SJSA1 (cell line): ENCODE measurements at regions not wholly inside any gene's neighbourhood (a gene's known extent, or its start where the extent isn't known, plus 50 kb on each side); places are given as distances from the start of the nearest gene placed in this dataset.
"Not testable (repeated sequence)": the region's sequence is repeated elsewhere in the genome, so short reads cannot be mapped to it uniquely, and the experiment has no call there.

Experiments
- DNase-seq, 2 experiments: peaks; one replicate each; pipeline ENCODE4 v3.0.0-alpha.2; 2015 to 2020; ENCODE audit warnings: low spot score in 2 of 2, low read depth in 1 of 2
- H3K27ac ChIP-seq: fragments of 250-450 bp; sonication (Bioruptor Pico); 2 replicates; pipeline ENCODE4 v1.5.1; 2020; ENCODE audit warnings: mild to moderate bottlenecking, moderate library complexity
- H3K27me3 ChIP-seq: fragments of 250-450 bp; sonication (Bioruptor Pico); replicated peaks from 2 replicates; pipeline ENCODE4 v1.5.1; 2020; ENCODE audit warnings: mild to moderate bottlenecking, moderate library complexity
- H3K36me3 ChIP-seq: fragments of 250-450 bp; sonication (Bioruptor Pico); 2 replicates; pipeline ENCODE4 v1.5.1; 2020; ENCODE audit warnings: mild to moderate bottlenecking
- H3K4me1 ChIP-seq: fragments of 250-450 bp; sonication (Bioruptor Pico); replicated peaks from 2 replicates; pipeline ENCODE4 v1.6.1; 2021; ENCODE audit warnings: mild to moderate bottlenecking
- H3K4me3 ChIP-seq: fragments of 250-450 bp; sonication (Bioruptor Pico); 2 replicates; pipeline ENCODE4 v1.5.1; 2020; ENCODE audit warnings: mild to moderate bottlenecking
- H3K9me3 ChIP-seq: fragments of 250-450 bp; sonication (Bioruptor Pico); replicated peaks from 2 replicates; pipeline ENCODE4 v1.5.1; 2020; ENCODE audit warnings: mild to moderate bottlenecking

DNA sequence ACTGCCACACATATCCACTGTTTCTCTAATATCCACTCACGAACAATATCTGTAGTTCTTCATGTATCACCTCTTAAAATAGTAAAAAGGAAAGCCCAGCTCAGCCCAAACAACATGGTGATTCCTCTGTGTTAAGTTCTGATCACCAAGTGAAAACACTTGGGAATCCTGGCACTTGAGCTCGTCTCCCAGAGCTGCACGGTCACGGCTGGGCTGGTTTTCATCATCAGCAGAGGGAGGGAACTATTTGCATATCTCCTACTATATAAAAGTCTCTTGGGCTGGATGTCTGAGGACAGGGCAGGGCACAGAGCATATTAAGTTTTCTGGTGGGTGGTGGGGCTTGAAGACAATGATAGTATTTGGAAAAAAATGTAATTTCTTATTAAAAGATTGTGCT, 870.6 kb downstream of the TMEM121 start:
- H3K9me3 ChIP-seq: no peaks in the 10 kb centered on the region
- DNase-seq: no peak
- no peaks in the 10 kb centered on the region for H3K36me3 ChIP-seq
- H3K4me1 ChIP-seq: no peaks in the 10 kb centered on the region
- no peaks in the 10 kb centered on the region for H3K27me3 ChIP-seq
- no peak overlapping the region for H3K27ac ChIP-seq
- H3K4me3 ChIP-seq: no peak overlapping the region

DNA sequence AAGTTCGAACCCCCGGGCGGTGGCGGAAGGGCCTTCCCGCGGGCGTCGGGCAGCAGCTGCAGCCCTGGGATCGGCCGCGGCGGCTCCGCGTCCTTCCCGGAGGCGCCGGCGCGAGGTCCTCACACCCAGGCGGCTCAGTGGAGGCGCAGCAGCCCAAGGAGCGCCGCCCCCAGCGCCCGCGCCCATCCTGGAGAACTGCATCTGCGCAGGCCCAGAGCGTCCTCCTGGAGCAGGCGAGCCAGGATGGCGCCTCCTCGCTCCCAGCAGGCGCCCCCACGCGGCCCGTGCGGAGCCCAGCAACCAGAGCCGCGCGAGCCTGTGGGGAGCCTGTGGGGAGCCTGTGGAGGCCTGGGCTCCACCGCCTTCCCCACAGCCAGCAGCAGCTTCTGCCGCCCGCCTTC, 872.5 kb downstream of the TMEM121 start:
- not testable (repeated sequence) for H3K4me1 ChIP-seq, DNase-seq, H3K4me3 ChIP-seq, H3K9me3 ChIP-seq, H3K27ac ChIP-seq, H3K27me3 ChIP-seq, H3K36me3 ChIP-seq

DNA sequence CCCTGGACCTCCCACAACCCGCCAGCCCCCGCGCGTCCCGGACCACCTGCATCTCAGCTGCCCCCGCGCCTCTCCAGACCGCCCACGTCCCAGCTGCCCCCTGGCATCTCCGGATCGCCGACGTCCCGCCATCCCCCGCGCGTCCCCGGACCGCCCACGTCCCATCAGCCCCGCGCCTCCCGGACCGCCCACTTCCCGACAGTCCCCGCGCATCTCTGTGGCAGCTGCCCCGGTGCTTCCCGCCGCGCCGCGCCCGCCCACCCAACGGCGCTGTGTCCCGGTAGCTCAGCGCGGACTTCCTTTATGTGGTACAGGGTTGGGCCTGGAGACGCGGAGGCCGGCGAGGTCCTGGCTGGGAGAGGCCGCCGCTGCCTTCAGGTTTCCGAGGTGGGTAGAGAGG, 874.9 kb downstream of the TMEM121 start:
- not testable (repeated sequence) for DNase-seq, H3K9me3 ChIP-seq, H3K27me3 ChIP-seq, H3K4me3 ChIP-seq, H3K27ac ChIP-seq, H3K4me1 ChIP-seq, H3K36me3 ChIP-seq

DNA sequence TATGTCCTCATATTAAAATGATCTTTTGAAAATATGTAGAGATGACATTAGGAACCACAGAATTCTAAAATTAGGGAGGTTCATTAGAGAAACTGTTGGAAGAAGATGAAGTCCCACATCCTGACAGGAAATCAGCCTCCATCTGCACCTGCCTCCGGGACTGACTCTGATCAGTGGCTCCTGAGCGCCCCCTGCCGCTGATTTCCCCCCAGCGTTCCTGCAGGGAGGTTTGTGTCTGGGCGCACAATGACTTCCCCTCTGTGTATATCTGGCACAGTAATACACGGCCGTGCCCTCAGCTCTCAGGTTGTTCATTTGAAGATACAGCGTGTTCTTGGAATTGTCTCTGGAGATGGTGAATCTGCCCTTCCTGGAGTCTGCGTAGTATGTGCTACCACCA, 883.8 kb downstream of the TMEM121 start:
- not testable (repeated sequence) for H3K36me3 ChIP-seq, H3K4me1 ChIP-seq, H3K27ac ChIP-seq, H3K27me3 ChIP-seq, H3K9me3 ChIP-seq, H3K4me3 ChIP-seq, DNase-seq

DNA sequence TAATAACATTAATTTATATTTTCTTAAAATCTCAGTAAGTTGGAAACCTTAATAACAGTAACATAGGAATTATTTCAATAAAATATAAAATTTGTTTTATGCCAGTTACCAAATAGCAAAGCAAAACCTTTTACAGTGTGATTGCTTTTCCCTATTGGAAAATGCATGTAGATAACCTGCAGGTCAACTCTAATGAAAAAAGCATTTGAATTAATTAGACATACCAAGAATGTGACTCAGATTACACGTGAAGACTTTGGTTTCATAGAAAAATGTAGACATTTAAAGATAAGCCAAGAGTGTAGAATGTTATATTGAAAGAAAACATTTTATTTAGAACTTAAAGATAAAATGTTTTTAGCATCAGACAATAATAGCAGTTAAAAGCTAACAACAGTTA, 888.1 kb downstream of the TMEM121 start:
- Histone ChIP-seq H3K4me3 (no peak overlapping the region), H3K27me3 (peaks cover 2% of the 10 kb centered on the region), H3K36me3 (no peaks in the 10 kb centered on the region), H3K27ac (no peak overlapping the region), H3K9me3 (no peaks in the 10 kb centered on the region), H3K4me1 (no peaks in the 10 kb centered on the region)
- DNase-seq: no peak

DNA sequence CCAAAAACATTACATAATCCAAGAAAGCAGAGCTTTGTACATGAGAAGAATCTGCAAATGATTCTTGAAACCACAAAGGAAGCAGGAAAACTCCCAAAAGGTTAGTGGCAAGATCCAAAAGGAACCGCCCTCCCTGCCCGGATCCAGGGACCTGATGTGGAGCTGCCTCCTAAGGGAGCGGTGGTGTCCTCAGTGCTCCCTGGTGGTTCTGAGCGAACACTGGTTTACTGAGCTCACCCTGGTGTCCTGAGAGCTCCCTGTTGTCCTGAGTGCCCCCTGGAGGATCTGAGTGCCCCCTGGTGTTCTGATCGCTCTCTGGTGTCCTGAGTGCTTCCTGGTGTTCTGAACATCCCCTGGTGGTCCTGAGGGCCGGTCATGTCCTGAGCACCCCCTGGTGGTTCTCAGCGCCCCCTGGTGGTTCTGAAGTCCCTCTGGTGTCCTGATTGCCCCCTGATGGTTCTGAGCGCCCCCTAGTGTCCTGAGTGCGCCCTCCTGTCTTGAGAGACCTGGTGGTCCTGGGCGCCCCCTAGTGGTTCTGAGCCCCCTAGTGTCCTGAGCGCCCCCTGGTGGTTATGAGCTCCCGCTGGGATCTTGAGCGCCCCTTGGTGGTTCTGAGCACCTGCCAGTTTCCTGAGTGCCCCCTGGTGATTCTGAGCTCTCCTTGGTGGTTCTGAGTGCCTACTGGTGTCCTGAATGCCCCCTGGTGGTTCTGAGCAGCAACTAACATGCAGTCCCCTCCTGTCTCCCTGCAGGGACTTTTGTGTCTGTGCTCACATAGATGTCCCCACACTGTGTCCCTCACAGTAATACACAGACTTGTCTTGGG, 891.1 kb downstream of the TMEM121 start:
- H3K36me3 ChIP-seq: no peaks in the 10 kb centered on the region
- peaks cover under 1% of the 10 kb centered on the region; the same call in 1 of the 2 replicates for H3K27me3 ChIP-seq
- H3K9me3 ChIP-seq: no peaks in the 10 kb centered on the region
- H3K4me3 ChIP-seq: no peak overlapping the region
- no peak overlapping the region for H3K27ac ChIP-seq
- peak in 1 of 2 experiments; percentile 47 for DNase-seq
- no peaks in the 10 kb centered on the region for H3K4me1 ChIP-seq

DNA sequence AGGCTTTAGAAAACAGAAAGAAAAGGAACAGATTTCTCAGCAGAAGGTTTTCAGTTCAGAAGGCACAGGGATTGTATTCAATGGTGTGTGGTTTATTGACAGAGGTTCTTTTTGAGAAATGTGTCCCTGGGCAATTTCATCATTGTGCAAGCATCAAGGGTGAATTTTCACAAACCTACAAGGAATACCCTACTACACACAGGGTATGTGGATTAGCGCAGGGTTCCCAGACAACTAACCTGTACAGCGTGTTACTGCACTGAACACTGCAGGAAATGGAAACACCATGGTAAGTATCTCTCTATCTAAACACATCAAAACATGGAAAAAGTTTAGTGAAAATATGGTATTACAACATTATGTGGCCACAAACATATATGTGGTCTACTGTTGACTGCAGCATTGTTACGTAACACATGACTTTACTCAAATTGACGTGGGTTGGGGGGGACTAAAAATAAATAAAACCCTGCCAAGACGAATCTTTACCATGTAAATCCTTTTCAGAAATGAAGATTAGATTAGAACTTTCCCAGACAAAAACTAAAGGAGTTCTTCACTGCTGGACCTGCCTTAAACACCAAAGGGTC, 893.1 kb downstream of the TMEM121 start:
- Histone ChIP-seq H3K4me1 (no peaks in the 10 kb centered on the region), H3K9me3 (no peaks in the 10 kb centered on the region), H3K27me3 (no peaks in the 10 kb centered on the region), H3K36me3 (no peaks in the 10 kb centered on the region), H3K27ac (no peak overlapping the region), H3K4me3 (no peak overlapping the region)
- no peak for DNase-seq

DNA sequence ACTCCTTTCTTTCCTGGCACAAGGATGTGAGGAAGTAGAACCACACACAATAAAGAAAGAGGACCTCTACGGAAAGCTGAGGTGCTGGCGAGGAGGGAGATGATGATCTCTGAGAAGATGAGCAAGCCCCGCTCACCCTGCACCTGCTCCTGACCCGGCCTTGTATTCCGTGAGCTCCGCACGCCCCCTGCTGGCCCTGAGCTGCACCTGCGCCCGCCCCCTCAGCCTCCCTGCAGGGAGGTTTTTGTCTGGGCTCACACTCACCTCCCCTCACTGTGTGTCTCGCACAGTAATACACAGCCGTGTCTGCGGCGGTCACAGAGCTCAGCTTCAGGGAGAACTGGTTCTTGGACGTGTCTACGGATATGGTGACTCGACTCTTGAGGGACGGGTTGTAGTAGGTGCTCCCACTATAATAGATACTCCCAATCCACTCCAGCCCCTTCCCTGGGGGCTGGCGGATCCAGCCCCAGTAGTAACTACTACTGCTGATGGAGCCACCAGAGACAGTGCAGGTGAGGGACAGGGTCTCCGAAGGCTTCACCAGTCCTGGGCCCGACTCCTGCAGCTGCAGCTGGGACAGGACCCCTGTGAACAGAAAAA, 895.1 kb downstream of the TMEM121 start:
- H3K27ac ChIP-seq, H3K27me3 ChIP-seq, H3K9me3 ChIP-seq, H3K4me1 ChIP-seq, H3K4me3 ChIP-seq, H3K36me3 ChIP-seq: not testable (repeated sequence)
- DNase-seq: peak in 1 of 2 experiments; percentile 49

DNA sequence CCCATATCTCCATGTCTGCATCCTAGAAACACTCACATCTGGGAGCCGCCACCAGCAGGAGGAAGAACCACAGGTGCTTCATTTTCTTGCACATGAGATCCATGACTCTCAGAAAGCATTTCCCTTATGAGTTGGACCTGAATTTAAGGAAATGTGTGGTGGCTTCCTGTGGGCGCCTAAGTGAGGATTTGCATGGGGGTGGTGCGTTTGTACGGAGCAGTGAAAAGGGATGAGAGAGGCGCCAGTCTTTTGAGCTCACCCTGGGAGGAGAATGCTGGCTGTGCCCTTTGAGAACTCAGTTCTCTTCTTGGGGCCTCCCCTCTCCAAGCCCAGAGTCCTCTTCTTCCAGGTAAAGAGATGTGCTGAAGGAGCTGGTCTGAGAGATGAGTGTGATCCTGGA, 895.7 kb downstream of the TMEM121 start:
- Histone ChIP-seq H3K9me3 (no peaks in the 10 kb centered on the region), H3K4me3 (no peak overlapping the region), H3K36me3 (no peaks in the 10 kb centered on the region), H3K4me1 (no peaks in the 10 kb centered on the region), H3K27me3 (no peaks in the 10 kb centered on the region), H3K27ac (no peak overlapping the region)
- no peak for DNase-seq

DNA sequence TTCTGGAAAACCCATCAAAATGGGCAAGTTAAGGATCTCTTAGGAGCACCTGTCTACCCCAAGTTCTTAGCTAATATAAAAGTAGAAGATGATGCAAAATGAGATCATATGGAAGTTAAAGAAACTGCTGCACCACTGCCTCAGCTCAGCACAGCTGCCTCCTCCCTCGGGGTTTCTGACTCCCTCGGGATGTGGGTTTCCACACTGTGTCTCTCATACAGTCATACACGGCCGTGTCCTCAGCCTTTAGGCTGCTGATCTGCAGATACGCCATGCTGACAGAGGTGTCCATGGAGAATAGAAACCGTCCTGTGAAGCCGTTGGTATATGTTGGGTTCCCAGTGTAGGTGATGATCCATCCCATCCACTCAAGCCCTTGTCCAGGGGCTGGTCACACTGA, 898.8 kb downstream of the TMEM121 start:
- H3K27me3 ChIP-seq, H3K36me3 ChIP-seq, DNase-seq, H3K4me3 ChIP-seq, H3K4me1 ChIP-seq, H3K27ac ChIP-seq, H3K9me3 ChIP-seq: not testable (repeated sequence)

DNA sequence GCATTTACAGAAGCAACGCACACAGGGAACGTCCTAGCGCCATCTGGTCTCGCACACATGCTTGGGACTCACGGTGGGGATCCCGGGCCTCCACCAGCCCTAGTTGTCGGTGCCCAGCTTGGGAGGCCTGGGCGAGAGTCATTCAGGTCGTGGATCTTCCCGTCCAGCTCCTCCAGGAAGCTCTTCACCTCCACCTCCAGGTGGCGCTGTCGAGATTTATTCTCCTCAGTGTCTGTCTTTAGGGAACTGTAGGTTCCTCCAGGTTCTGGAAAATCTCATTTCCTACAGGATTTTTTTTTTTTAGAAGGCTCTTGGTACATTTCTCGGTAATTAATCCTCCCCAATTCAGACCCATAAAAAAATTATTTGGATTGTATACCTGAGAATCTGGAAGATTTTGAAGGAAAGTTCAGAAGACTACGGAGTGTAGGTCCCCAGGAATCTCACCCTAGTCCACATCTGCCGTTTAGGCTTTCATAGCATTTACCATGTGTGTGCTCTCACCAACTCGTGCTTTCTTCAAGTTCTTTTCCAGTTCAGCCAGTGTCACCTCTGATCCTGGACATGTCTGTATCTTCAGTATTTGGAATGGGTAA, 910.0 kb downstream of the TMEM121 start:
- Histone ChIP-seq H3K9me3 (no peaks in the 10 kb centered on the region), H3K4me3 (no peak overlapping the region), H3K27me3 (no peaks in the 10 kb centered on the region), H3K27ac (no peak overlapping the region), H3K4me1 (no peaks in the 10 kb centered on the region), H3K36me3 (no peaks in the 10 kb centered on the region)
- peak in 1 of 2 experiments; percentile 52 for DNase-seq

DNA sequence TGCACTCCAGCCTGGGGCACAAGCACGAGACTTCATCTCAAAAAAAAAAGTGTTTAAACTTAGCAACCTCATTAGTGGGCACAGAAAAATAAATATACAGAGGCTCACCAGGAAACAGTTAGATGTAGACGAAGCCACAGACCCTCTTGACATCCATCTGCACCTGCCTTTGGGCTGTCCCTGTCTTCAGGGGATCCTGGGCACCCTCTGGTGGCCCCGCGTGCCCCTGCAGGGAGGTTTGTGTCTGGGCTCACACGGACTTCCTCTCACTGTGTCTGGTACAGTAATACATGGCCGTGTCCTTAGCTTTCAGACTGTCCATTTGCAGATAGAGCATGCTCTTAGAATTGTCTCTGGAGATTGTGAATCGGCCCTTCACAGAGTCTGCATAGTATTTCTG, 916.5 kb downstream of the TMEM121 start:
- DNase-seq: no peak
- no peaks in the 10 kb centered on the region for H3K36me3 ChIP-seq
- H3K4me3 ChIP-seq: no peak overlapping the region
- H3K27me3 ChIP-seq: no peaks in the 10 kb centered on the region
- no peaks in the 10 kb centered on the region for H3K4me1 ChIP-seq
- no peak overlapping the region for H3K27ac ChIP-seq
- no peaks in the 10 kb centered on the region for H3K9me3 ChIP-seq

DNA sequence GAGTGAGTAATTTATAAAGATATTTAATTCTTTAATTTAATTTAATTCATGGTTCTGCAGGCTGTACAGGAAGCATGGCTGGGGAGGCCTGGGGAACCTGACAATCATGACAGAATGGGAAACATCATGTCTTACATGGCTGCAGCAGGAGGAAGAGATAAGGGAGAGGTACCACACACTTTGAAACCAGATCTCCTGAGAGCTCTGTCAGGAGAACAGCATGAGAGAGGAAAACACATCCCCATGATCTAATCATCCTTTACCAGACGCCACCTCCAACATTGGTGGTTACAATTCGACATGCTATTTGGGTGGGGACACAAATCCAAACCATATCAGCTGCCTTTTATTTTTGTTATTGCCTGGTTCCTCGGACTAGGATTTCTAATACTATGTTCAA, 928.6 kb downstream of the TMEM121 start:
- no peak for DNase-seq
- Histone ChIP-seq H3K4me1 (no peaks in the 10 kb centered on the region), H3K4me3 (no peak overlapping the region)

More for the DNA sequence above, 928.6 kb downstream of the TMEM121 start:
- H3K27ac ChIP-seq: no peak overlapping the region
- H3K36me3 ChIP-seq: no peaks in the 10 kb centered on the region
- H3K27me3 ChIP-seq: no peaks in the 10 kb centered on the region
- H3K9me3 ChIP-seq: no peaks in the 10 kb centered on the region
